GM23338 (cell line): ENCODE measurements at regions not wholly inside any gene's neighbourhood (a gene's known extent, or its start where the extent isn't known, plus 50 kb on each side); places are given as distances from the start of the nearest gene placed in this dataset.

Source experiments
- ATAC-seq: fragments of 200-7000 bp; cut with Tn5 transposase; 3 replicates; pipeline ENCODE4 v1.9.1; 2020
- DNase-seq: peaks from one replicate; pipeline ENCODE4 v3.0.0-alpha.2; 2015; ENCODE audit warnings: low spot score
- H2AFZ ChIP-seq: fragments of 200-600 bp; sonication (generic); 2 replicates; pipeline ENCODE4 v1.8.0; 2016; ENCODE audit warnings: antibody characterized with exemption, mild to moderate bottlenecking, moderate library complexity
- H3F3A ChIP-seq: fragments of 200-600 bp; sonication (generic); replicated peaks from 2 replicates; pipeline ENCODE4 v1.8.0; 2017; ENCODE audit warnings: antibody characterized with exemption, mixed run types, low read depth
- H3K27ac ChIP-seq: fragments of 200-600 bp; sonication (generic); 2 replicates; pipeline ENCODE4 v1.6.1; 2016; ENCODE audit warnings: low read depth
- H3K27me3 ChIP-seq: fragments of 200-600 bp; sonication (generic); 2 replicates; pipeline ENCODE4 v1.8.0; 2016; ENCODE audit warnings: mild to moderate bottlenecking, mixed run types, moderate library complexity; ENCODE audit not compliant: insufficient read depth
- H3K36me3 ChIP-seq: fragments of 200-600 bp; sonication (generic); 2 replicates; pipeline ENCODE4 v1.8.0; 2016; ENCODE audit warnings: mild to moderate bottlenecking; ENCODE audit not compliant: insufficient read depth
- H3K4me1 ChIP-seq: fragments of 200-600 bp; sonication (generic); 2 replicates; pipeline ENCODE4 v1.8.0; 2016; ENCODE audit warnings: mild to moderate bottlenecking, moderate library complexity; ENCODE audit not compliant: insufficient read depth
- H3K4me2 ChIP-seq: fragments of 200-600 bp; sonication (generic); 2 replicates; pipeline ENCODE4 v1.7.1; 2017; ENCODE audit warnings: mixed run types
- H3K4me3 ChIP-seq: fragments of 200-600 bp; sonication (generic); 2 replicates; pipeline ENCODE4 v1.6.1; 2016; ENCODE audit warnings: mixed run types
- H3K79me2 ChIP-seq: fragments of 200-600 bp; sonication (generic); replicated peaks from 2 replicates; pipeline ENCODE4 v1.8.0; 2017; ENCODE audit warnings: mild to moderate bottlenecking; ENCODE audit not compliant: insufficient read depth
- H3K9me2 ChIP-seq: fragments of 200-600 bp; sonication (generic); 2 replicates; pipeline ENCODE4 v1.8.0; 2017; ENCODE audit not compliant: insufficient read depth
- H4K20me1 ChIP-seq: fragments of 200-600 bp; sonication (generic); replicated peaks from 2 replicates; pipeline ENCODE4 v1.8.0; 2017; ENCODE audit warnings: mild to moderate bottlenecking; ENCODE audit not compliant: insufficient read depth
- H3K27ac Mint-ChIP-seq: 2 replicates; pipeline ENCODE4 v1.8.0; 2020; ENCODE audit warnings: inconsistent platforms, mild to moderate bottlenecking, moderate library complexity, mixed read lengths
- H3K27me3 Mint-ChIP-seq: 3 replicates; pipeline ENCODE4 v1.8.0; 2022; ENCODE audit warnings: low read depth, mild to moderate bottlenecking, moderate library complexity, mixed read lengths, inconsistent platforms; ENCODE audit not compliant: insufficient read depth, poor library complexity
- H3K36me3 Mint-ChIP-seq: 3 replicates; pipeline ENCODE4 v1.8.0; 2021; ENCODE audit warnings: low read depth, mild to moderate bottlenecking, inconsistent platforms, moderate library complexity, mixed read lengths
- H3K4me1 Mint-ChIP-seq: 3 replicates; pipeline ENCODE4 v1.8.0; 2020; ENCODE audit warnings: mild to moderate bottlenecking, inconsistent platforms, mixed read lengths
- H3K4me3 Mint-ChIP-seq: 3 replicates; pipeline ENCODE4 v1.8.0; 2021; ENCODE audit warnings: moderate library complexity, mild to moderate bottlenecking, inconsistent platforms, mixed read lengths
- H3K9me3 Mint-ChIP-seq: 3 replicates; pipeline ENCODE4 v1.8.0; 2020; ENCODE audit warnings: moderate library complexity, mild to moderate bottlenecking, inconsistent platforms, mixed read lengths
- CREB1 ChIP-seq: fragments of 250-450 bp; sonication (Bioruptor Pico); IDR thresholded peaks from 2 replicates; pipeline ENCODE4 v1.5.0; 2020; ENCODE audit warnings: low read depth, mild to moderate bottlenecking, moderate library complexity
- EZH2 ChIP-seq: fragments of 200-600 bp; sonication (generic); IDR thresholded peaks from one replicate; pipeline ENCODE4 v1.8.0; 2017; ENCODE audit warnings: antibody characterized with exemption, mild to moderate bottlenecking, low read depth; ENCODE audit not compliant: unreplicated experiment
- EZH2phosphoT487 ChIP-seq: fragments of 200-600 bp; sonication (generic); IDR thresholded peaks from one replicate; pipeline ENCODE4 v1.8.1; 2018; ENCODE audit warnings: antibody characterized with exemption; ENCODE audit not compliant: unreplicated experiment
- JUNB ChIP-seq: IDR thresholded peaks from one replicate; pipeline ENCODE4 v1.6.1; 2016; ENCODE audit warnings: antibody characterized with exemption; ENCODE audit not compliant: unreplicated experiment
- NANOG ChIP-seq: IDR thresholded peaks from 2 replicates; pipeline ENCODE4 v1.6.1; 2016; ENCODE audit warnings: antibody characterized with exemption, borderline replicate concordance
- POLR2AphosphoS5 ChIP-seq: IDR thresholded peaks from 2 replicates; pipeline ENCODE4 v1.6.1; 2016; ENCODE audit warnings: antibody characterized with exemption, low read depth
- STAT1 ChIP-seq: IDR thresholded peaks from one replicate; pipeline ENCODE4 v1.6.1; 2016; ENCODE audit warnings: antibody characterized with exemption; ENCODE audit not compliant: unreplicated experiment
- ZNF114 ChIP-seq: fragments of 250-450 bp; sonication (Bioruptor Pico); IDR thresholded peaks from 2 replicates; pipeline ENCODE4 v1.5.0; 2020; ENCODE audit warnings: mild to moderate bottlenecking, moderate library complexity
- ZNF331 ChIP-seq: fragments of 250-450 bp; sonication (Bioruptor Pico); IDR thresholded peaks from 2 replicates; pipeline ENCODE4 v1.5.0; 2020; ENCODE audit warnings: low read depth, mild to moderate bottlenecking, moderate library complexity
- TF ChIP-seq, protein P1 (sequence below), 2 experiments: fragments of 200-600 bp in 1 of 2; sonication (generic) in 1 of 2; conservative IDR thresholded peaks; 2 replicates each; pipeline versions ENCODE4 v1.5.1 to v1.6.1; 2016 to 2017; ENCODE audit warnings: antibody characterized with exemption in 2 of 2, low read depth in 2 of 2, mild to moderate bottlenecking in 2 of 2, moderate library complexity in 1 of 2
- TF ChIP-seq, protein P2 (sequence below): fragments of 250-450 bp; sonication (Bioruptor Pico); IDR thresholded peaks from 2 replicates; pipeline ENCODE4 v1.5.0; 2020; ENCODE audit warnings: mild to moderate bottlenecking, moderate library complexity
- TF ChIP-seq, protein P3 (sequence below): IDR thresholded peaks from 2 replicates; pipeline ENCODE4 v1.6.1; 2016; ENCODE audit warnings: antibody characterized with exemption
- TF ChIP-seq, protein P4 (sequence below): IDR thresholded peaks from one replicate; pipeline ENCODE4 v1.6.1; 2018; ENCODE audit warnings: antibody characterized with exemption; ENCODE audit not compliant: unreplicated experiment

DNA sequence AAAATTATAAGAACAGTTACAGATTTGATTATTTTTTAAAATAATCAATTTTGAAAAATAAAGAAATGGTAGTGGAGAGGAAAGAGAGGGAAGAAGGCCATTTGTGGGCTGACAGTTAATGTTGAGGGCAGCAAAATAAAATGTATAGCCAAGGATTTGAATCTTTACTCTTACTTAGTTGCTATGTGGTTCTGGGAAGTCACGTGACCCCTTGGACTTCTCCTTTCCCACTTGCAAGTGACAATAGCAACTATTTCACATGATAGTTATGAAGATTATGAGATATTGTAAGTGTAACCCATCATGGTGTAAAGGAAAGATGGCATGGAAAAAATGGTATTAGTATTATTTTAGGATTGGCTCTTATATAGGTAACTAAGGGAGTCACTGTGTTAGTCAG, 567.3 kb upstream of the GHITM start:
- Mint-ChIP-seq H3K9me3 (no peaks in the 10 kb centered on the region; the same call in 2 of the 3 replicates), H3K27ac (no peak overlapping the region), H3K4me1 (no peaks in the 10 kb centered on the region), H3K4me3 (no peak overlapping the region), H3K36me3 (0 out of 3 replicates have a peak, but pooled peaks cover under 1% of the 10 kb centered on the region), H3K27me3 (no peaks in the 10 kb centered on the region)
- Histone ChIP-seq H3K36me3 (no peaks in the 10 kb centered on the region), H3K27me3 (no peaks in the 10 kb centered on the region), H3K4me2 (no peak overlapping the region), H3K27ac (no peak overlapping the region), H3K9me2 (no peaks in the 10 kb centered on the region; the same call in none of the 2 replicates), H3F3A (no peaks in the 10 kb centered on the region), H3K79me2 (no peaks in the 10 kb centered on the region), H3K4me1 (no peaks in the 10 kb centered on the region), H3K4me3 (no peak overlapping the region), H4K20me1 (no peaks in the 10 kb centered on the region), H2AFZ (no peak overlapping the region)
- TF ChIP-seq, protein P1, sequence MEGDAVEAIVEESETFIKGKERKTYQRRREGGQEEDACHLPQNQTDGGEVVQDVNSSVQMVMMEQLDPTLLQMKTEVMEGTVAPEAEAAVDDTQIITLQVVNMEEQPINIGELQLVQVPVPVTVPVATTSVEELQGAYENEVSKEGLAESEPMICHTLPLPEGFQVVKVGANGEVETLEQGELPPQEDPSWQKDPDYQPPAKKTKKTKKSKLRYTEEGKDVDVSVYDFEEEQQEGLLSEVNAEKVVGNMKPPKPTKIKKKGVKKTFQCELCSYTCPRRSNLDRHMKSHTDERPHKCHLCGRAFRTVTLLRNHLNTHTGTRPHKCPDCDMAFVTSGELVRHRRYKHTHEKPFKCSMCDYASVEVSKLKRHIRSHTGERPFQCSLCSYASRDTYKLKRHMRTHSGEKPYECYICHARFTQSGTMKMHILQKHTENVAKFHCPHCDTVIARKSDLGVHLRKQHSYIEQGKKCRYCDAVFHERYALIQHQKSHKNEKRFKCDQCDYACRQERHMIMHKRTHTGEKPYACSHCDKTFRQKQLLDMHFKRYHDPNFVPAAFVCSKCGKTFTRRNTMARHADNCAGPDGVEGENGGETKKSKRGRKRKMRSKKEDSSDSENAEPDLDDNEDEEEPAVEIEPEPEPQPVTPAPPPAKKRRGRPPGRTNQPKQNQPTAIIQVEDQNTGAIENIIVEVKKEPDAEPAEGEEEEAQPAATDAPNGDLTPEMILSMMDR (conservative IDR thresholded peaks at IDR 0.05; ENCODE audit: low read depth in 2 of 2): no peak
- TF ChIP-seq ZNF331 (CRISPR knock-in tag) (no peak), STAT1 (no peak), CREB1 (CRISPR knock-in tag) (no peak), NANOG (no peak), JUNB (no peak), ZNF114 (no peak), EZH2 (no peak), EZH2phosphoT487 (no peak), POLR2AphosphoS5 (no peak)
- TF ChIP-seq, protein P2, sequence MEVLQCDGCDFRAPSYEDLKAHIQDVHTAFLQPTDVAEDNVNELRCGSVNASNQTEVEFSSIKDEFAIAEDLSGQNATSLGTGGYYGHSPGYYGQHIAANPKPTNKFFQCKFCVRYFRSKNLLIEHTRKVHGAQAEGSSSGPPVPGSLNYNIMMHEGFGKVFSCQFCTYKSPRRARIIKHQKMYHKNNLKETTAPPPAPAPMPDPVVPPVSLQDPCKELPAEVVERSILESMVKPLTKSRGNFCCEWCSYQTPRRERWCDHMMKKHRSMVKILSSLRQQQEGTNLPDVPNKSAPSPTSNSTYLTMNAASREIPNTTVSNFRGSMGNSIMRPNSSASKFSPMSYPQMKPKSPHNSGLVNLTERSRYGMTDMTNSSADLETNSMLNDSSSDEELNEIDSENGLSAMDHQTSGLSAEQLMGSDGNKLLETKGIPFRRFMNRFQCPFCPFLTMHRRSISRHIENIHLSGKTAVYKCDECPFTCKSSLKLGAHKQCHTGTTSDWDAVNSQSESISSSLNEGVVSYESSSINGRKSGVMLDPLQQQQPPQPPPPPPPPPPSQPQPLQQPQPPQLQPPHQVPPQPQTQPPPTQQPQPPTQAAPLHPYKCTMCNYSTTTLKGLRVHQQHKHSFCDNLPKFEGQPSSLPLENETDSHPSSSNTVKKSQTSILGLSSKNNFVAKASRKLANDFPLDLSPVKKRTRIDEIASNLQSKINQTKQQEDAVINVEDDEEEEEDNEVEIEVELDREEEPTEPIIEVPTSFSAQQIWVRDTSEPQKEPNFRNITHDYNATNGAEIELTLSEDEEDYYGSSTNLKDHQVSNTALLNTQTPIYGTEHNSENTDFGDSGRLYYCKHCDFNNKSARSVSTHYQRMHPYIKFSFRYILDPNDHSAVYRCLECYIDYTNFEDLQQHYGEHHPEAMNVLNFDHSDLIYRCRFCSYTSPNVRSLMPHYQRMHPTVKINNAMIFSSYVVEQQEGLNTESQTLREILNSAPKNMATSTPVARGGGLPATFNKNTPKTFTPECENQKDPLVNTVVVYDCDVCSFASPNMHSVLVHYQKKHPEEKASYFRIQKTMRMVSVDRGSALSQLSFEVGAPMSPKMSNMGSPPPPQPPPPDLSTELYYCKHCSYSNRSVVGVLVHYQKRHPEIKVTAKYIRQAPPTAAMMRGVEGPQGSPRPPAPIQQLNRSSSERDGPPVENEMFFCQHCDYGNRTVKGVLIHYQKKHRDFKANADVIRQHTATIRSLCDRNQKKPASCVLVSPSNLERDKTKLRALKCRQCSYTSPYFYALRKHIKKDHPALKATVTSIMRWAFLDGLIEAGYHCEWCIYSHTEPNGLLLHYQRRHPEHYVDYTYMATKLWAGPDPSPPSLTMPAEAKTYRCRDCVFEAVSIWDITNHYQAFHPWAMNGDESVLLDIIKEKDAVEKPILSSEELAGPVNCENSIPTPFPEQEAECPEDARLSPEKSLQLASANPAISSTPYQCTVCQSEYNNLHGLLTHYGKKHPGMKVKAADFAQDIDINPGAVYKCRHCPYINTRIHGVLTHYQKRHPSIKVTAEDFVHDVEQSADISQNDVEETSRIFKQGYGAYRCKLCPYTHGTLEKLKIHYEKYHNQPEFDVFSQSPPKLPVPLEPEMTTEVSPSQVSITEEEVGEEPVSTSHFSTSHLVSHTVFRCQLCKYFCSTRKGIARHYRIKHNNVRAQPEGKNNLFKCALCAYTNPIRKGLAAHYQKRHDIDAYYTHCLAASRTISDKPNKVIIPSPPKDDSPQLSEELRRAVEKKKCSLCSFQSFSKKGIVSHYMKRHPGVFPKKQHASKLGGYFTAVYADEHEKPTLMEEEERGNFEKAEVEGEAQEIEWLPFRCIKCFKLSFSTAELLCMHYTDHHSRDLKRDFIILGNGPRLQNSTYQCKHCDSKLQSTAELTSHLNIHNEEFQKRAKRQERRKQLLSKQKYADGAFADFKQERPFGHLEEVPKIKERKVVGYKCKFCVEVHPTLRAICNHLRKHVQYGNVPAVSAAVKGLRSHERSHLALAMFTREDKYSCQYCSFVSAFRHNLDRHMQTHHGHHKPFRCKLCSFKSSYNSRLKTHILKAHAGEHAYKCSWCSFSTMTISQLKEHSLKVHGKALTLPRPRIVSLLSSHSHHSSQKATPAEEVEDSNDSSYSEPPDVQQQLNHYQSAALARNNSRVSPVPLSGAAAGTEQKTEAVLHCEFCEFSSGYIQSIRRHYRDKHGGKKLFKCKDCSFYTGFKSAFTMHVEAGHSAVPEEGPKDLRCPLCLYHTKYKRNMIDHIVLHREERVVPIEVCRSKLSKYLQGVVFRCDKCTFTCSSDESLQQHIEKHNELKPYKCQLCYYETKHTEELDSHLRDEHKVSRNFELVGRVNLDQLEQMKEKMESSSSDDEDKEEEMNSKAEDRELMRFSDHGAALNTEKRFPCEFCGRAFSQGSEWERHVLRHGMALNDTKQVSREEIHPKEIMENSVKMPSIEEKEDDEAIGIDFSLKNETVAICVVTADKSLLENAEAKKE: no peak
- TF ChIP-seq, protein P3, sequence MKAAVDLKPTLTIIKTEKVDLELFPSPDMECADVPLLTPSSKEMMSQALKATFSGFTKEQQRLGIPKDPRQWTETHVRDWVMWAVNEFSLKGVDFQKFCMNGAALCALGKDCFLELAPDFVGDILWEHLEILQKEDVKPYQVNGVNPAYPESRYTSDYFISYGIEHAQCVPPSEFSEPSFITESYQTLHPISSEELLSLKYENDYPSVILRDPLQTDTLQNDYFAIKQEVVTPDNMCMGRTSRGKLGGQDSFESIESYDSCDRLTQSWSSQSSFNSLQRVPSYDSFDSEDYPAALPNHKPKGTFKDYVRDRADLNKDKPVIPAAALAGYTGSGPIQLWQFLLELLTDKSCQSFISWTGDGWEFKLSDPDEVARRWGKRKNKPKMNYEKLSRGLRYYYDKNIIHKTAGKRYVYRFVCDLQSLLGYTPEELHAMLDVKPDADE: no peak
- TF ChIP-seq, protein P4, sequence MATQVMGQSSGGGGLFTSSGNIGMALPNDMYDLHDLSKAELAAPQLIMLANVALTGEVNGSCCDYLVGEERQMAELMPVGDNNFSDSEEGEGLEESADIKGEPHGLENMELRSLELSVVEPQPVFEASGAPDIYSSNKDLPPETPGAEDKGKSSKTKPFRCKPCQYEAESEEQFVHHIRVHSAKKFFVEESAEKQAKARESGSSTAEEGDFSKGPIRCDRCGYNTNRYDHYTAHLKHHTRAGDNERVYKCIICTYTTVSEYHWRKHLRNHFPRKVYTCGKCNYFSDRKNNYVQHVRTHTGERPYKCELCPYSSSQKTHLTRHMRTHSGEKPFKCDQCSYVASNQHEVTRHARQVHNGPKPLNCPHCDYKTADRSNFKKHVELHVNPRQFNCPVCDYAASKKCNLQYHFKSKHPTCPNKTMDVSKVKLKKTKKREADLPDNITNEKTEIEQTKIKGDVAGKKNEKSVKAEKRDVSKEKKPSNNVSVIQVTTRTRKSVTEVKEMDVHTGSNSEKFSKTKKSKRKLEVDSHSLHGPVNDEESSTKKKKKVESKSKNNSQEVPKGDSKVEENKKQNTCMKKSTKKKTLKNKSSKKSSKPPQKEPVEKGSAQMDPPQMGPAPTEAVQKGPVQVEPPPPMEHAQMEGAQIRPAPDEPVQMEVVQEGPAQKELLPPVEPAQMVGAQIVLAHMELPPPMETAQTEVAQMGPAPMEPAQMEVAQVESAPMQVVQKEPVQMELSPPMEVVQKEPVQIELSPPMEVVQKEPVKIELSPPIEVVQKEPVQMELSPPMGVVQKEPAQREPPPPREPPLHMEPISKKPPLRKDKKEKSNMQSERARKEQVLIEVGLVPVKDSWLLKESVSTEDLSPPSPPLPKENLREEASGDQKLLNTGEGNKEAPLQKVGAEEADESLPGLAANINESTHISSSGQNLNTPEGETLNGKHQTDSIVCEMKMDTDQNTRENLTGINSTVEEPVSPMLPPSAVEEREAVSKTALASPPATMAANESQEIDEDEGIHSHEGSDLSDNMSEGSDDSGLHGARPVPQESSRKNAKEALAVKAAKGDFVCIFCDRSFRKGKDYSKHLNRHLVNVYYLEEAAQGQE: no peak
- ATAC-seq: no peak
- no peak for DNase-seq
